PC-9 (cell line): ENCODE measurements at regions not wholly inside any gene's neighbourhood (a gene's known extent, or its start where the extent isn't known, plus 50 kb on each side); places are given as distances from the start of the nearest gene placed in this dataset.

ENCODE experiments used
- EZH2 ChIP-seq: fragments of 200-600 bp; sonication (generic); IDR thresholded peaks from 2 replicates; pipeline ENCODE4 v1.8.0; 2017; ENCODE audit warnings: antibody characterized with exemption, low read depth
- TF ChIP-seq, protein P1 (sequence below): fragments of 200-600 bp; sonication (generic); conservative IDR thresholded peaks from 2 replicates; pipeline ENCODE4 v1.6.1; 2017; ENCODE audit warnings: mixed run types, antibody characterized with exemption, mild to moderate bottlenecking, moderate library complexity

- TF ChIP-seq, protein P1, sequence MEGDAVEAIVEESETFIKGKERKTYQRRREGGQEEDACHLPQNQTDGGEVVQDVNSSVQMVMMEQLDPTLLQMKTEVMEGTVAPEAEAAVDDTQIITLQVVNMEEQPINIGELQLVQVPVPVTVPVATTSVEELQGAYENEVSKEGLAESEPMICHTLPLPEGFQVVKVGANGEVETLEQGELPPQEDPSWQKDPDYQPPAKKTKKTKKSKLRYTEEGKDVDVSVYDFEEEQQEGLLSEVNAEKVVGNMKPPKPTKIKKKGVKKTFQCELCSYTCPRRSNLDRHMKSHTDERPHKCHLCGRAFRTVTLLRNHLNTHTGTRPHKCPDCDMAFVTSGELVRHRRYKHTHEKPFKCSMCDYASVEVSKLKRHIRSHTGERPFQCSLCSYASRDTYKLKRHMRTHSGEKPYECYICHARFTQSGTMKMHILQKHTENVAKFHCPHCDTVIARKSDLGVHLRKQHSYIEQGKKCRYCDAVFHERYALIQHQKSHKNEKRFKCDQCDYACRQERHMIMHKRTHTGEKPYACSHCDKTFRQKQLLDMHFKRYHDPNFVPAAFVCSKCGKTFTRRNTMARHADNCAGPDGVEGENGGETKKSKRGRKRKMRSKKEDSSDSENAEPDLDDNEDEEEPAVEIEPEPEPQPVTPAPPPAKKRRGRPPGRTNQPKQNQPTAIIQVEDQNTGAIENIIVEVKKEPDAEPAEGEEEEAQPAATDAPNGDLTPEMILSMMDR = no peak
- no peak for TF ChIP-seq EZH2
Observed at GRCh38 chr5:124414973-124415372, 331.5 kb downstream of the ZNF608 start.
